CD4-positive, alpha-beta T cell treated with Interleukin-15 for 4 hours (primary cell): ENCODE measurements at regions not wholly inside any gene's neighbourhood (a gene's known extent, or its start where the extent isn't known, plus 50 kb on each side); places are given as distances from the start of the nearest gene placed in this dataset.
"Not testable (repeated sequence)": the region's sequence is repeated elsewhere in the genome, so short reads cannot be mapped to it uniquely, and the experiment has no call there.

Experiments used
- DNase-seq: peaks from one replicate; pipeline ENCODE4 v3.0.0-alpha.2; 2020; ENCODE audit warnings: low spot score

DNA sequence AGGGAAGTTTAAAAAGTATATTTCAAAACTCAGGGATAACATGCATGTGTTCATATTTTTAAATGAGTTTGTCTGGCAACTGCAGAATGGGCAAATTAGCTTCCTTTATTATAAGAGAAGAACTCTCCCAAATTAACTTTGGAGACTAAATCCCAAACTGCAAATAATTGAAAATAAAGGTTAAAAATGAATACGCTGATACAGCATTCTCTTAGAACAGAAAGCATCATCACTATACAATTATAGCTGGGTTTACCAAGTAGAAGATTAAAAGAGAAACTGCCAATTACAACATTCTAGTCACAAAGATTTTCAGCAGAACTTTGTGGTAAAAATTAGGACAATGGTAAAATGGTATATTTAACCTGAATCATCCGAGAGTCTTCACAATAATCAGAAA, 73.3 kb downstream of the OLFM4 start:
- DNase-seq, result no peak

DNA sequence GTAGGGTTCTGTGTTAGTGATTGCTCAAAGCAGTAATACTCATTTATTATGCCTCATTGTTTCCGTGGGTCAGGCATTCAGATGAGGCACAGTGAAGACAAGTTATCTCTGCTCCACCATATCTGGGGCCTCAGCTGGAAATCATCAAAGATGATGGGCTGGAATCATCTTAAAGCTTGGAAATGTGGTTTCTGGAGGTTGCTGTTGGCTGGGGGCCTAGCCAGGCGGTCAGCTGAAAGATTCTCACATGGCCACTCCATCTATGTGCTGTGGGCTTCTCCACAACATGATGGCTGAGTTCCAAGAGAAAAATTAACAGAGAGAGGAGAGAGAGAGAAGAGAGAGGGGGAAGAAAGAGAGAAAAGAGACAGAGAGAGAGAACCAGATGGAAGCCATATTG, 75.5 kb downstream of the OLFM4 start:
- DNase-seq, result no peak

DNA sequence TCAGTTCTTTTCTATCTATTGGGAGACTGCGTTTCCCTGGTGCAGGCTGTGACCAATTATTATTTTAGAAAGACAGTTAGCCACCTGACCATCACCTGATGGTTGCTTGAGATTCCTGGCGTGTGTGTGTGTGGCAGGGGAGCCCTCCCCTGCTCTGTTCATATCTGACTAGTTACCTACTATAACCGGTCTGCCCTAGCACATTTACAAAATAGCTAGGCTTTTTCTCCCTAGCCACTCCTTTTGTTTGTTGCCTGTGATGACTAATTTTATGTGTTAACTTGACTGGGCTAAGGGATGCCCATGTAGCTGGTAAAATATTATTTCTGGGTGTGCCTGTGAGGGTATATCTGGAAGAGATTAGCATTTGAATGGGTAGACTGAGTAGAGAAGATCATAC, 76.9 kb downstream of the OLFM4 start:
- no peak for DNase-seq

DNA sequence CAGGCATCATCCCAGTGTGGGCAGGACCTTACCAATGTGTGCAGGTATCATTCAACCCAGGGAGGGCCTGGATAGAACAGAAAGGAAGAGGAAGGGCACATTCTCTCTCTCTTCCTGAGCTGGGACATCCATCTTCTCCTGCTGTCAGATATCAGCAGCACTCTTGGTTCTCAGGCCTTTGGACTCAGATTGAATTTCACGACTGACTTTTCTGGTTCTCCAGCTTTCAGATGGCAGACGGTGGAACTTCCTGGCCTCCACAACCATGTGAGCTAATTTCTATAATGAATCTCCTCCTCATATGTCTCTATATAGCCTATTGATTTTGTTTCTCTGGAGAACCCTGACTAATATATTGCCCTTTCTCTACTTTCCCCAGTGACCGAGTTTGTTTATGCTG, 77.3 kb downstream of the OLFM4 start:
- no peak for DNase-seq

DNA sequence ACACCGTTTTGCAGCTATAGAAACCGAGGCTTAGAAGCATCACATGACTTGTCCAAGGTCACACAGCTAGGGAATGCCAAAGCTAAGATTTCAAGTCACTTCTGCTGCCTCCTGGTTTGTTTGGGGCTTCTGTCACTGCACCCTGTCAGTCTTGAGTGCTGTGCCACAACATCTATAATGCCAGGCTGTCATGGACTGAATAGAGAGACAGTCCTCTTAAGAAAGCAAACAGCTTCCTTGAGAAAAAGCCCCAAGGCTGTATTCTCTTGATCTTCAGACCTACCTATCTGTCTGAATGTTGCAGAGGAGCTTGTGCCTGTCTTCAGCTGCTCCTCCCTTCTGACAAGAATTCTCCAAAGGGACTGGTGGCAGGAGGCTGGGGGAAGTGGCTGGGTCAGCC, 81.6 kb downstream of the OLFM4 start:
- no peak for DNase-seq

DNA sequence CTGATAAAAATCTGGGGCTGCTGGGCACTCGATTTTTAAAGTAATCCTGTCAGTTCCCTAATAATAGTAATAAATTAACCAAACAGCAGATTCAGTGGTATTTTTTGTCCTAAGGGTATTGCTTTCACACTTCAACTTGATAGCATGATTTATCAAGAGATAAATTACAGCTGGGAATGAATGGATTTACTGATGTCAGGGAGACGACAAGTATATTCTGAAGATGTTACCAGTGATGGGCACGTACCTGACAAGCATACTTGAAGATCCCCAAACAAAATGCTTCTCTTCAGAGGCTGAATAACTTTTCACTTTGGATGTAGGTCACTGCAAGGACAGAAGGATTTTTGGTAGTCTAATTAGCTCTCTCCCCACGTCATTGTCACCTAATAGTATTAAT, 82.0 kb downstream of the OLFM4 start:
- no peak for DNase-seq

DNA sequence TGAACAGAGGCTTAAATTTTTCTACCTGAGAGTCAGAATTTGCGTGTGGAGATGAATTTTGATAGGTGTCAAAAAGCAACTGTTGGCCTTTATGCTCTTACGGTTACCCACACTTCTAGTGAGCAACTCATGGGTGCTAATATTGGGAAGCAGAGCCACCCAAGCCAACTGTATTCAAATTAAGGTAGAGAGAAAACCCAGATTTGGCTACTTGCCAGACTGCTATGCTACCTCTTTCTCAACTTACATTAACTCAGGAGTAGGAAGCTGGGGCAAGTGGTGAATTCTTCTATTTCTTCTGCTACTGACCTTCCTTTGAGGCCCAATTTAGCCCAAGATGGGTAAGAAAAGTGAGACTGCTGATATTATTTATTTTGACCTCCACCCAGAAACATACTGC, 83.9 kb downstream of the OLFM4 start:
- DNase-seq, result no peak

DNA sequence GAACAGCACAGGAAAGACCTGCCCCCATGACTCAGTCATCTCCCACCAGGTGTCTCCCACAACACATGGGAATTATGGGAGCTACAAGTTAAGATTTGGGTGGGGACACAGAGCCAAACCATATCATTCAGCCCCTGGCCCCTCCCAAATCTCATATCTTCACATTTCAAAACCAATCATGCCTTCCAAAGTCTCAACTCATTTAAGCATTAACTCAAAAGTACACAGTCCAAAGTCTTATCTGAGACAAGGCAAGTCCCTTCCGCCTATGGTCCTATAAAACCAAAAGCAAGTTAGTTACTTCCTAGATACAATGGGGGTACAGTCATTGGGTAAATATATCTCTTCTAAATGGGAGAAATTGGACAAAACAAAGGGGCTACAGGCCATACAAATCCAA, 88.4 kb downstream of the OLFM4 start:
- not testable (repeated sequence) for DNase-seq

DNA sequence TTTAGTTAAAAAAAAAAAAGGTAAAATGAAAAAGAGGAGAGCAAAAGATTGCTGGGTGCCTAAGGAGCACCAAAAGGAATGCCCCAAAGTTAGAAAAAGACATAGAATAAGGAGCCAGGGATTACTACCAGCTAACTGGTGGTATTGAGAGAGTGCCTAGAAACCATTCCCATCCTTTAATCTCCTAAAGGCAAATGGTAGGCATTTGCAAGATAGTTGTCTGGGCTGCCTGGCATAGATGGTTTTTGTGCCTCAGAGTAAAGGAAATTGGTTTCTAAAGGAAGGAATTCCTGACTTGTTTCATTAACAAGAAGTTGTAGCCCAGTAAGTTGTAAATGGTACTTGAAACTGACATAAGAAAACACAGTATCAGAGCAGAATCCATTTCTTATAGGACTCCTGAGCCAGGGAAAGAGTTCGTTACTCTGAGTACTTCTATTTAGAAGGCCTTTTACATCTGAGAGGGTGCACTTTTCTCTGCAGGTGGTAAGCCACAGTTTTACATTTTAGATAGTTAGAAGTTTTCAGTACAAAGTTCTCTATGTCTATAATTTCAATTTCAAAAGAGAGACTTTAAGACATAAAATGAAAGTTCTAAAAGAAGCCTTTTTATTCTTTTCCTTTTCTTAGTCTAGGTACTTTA, 92.6 kb downstream of the OLFM4 start:
- DNase-seq, result no peak

DNA sequence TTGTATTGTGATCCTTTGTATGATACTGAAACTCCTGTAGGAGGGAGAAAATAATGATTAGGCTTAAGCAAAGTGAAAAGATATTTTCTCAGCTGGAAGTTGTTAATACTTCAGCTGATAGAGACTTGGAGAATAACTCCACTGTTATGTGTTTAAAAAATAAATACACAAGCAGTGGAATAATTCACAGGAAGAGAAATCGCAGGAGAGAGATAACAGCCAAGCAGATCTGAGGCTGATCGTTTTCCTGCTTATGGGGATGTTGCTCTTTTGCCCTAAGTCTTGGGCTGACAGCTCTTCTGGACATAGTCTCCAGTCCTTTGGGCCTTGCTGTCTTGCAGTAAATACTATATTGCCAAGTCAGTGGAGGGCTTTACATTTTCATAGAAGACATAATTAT, 93.3 kb downstream of the OLFM4 start:
- no peak for DNase-seq

DNA sequence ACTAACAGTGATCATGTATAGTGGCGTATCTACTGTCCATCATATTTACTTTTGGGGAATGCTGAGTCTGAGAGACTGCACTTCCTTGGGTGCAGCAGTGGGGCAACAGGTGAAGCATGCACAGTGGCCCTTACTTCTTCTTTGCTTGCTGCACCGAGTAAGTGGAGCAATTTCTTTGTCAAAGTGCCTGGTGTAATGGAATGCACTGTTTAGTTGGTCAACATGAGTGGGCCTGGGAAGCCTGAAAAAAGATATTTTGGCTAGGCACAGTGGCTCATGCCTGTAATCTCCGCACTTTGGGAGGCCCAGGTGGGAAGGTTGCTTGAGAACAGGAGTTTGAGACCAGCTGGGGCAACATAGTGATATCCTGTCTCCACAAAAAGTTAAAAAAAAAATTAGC, 94.9 kb downstream of the OLFM4 start:
- no peak for DNase-seq

DNA sequence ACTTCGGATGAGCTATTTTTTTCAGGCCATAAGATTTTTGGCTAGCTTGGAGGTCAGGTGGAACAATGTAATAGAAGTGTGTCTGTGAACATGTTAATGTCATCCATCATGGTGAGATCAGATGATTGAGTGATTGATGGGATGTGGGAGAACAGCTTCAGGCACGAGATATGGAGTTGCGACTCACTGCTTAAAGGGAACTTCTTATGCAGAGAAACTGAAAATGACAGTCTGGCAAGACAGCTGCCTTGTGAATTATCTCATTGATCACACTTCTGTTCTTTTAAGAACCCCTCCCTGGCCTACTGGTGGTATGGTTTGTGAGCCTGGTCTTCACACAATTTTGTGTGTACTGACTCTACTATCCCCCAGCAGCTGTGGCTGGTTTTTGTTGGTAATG, 96.0 kb downstream of the OLFM4 start:
- no peak for DNase-seq

DNA sequence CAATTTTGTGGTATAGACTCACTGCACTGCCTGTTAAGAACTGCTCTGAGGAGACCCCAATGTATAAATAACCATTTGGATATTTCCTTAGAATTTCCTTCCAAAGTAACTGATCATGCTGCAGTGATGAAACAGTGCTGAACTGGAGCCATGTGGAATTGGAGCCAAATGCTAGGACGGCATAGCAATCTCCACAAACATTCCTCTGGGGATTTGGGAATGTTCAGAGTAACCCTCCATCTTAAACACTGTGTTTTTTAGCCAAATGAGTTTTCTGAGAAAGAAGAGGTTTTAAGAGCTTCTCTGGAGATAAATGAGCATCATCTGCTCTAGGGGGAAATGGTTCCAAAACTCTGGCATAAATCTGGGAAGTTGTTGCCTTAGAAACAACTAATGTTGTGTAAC, 98.2 kb downstream of the OLFM4 start:
- no peak for DNase-seq

DNA sequence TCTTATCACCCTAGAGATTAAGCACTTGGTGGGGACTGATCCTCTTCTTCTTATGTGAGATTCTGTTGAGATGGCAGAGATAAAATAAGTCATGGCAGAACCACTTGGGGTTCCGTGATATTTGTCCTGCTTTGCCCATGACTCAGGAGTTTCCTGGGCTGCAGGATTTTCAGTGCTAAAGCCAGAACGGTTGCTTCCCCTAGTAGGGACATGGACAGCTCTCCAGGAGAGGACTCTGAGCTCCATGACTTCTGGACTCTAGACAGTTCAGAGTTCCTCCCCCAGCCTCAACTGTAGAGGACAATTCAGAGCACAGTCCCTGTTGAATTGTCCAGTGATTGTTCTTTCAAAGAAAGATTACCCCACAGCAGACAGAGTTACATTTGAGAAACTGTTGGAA, 98.8 kb downstream of the OLFM4 start:
- no peak for DNase-seq

DNA sequence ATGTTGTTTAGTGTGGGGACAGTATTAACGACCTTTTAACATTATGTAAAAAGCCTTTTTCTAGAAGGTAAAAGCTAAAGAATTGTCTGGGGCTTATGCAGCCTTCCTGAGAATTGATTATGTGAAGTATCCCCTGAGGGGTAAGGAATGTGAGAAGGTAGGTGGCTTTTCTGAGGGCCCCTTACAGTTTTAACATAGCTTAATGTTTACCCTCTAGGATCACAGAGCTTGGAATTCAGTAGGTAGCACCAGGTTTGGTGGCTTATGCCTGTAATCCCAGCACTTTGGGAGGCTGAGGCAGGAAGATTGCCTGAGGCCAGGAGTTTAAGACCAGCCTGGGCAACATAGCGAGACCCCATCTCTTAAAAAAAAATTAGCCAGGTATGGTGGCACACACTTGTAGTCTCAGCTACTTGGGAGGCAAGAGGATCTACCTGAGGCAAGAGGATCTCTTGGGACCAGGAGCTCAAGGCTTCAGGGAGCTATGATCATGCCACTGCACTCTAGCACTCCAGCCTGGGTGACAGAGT, 101.3 kb downstream of the OLFM4 start:
- no peak for DNase-seq

DNA sequence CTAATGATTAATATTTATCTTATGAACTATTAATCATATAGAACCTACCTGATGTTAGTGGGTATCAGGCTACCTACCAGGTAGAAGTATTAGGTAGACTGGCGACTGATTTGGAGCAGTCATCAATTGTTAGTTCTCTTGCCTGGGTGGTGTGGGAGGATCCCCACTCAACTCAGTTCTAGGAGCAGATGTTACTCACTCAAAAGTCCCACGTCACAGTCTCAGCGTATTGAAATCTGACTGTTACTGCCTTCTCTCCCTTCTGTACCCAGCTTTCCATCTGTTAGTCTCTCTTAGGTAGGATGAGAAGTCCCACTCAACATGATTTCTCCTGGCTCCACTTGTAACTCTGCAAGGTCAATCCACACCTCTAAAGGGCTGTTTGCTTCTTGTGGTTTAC, 102.7 kb downstream of the OLFM4 start:
- no peak for DNase-seq

DNA sequence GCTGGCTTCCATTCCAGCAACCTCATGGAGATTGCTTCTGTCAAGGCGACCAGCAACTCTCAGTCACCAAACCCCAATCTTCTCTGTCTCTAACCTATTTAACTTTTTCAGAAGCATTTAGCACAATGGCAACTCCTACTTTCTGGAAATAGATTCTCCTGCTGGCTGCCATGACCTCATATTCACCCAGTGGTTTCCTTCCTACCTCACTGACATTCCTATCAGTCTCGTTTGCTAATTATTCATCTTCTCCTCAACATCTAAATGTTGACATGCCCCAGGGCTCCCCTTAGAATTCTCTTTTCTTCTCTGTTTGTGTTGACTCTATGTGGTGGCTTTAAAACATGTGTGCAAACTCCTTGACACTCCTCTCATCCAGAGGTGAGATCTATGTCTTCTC, 106.7 kb downstream of the OLFM4 start:
- no peak for DNase-seq

DNA sequence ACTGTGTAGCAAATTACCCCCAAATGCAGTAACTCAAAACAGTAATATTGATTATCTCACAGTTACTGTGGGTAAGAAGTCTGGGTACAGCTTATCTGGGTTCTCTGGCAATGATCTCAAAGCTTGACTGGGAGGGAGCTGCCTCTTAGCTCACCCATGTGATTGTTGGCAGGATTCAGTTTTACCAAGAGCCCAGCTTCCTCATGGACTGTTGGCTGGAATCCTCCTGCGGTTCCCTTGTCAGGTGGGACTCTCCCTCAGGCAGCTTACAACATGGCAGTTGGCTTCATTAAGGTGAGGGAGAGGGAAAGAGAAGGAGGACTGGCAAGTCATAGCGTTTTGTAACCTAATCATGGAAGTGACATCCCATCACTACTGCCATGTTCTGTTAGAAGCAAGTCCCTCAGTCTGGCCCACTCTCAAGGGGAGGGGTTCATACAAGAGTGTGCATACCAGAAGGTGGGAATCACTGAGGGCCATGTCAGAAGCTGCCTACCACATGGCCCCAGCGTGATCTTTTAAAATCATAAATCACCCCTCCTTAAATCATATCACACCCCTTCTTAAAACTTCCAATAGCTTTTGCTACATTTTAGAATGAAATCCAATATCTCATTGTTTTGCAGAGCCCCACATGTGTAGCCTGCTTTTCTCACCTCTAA, 108.1 kb downstream of the OLFM4 start:
- no peak for DNase-seq

DNA sequence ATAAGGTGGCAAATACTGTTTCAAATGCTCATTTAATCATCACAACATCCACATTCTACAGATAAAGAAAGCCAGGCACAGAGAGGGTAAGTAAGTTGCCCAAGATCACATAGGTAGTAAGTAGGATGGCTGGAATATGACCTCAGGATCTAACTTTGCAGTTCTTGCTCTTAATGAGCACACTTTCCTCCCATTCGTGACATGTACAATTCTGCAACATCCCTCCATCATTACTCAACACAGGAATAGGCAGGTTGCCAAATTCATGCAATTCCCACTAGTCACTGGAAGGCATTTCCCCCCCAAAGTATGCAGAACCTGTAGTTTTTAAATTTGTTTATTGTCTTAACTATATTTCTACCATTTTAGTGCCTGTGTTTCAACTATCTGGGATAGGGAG, 109.2 kb downstream of the OLFM4 start:
- DNase-seq, result no peak

DNA sequence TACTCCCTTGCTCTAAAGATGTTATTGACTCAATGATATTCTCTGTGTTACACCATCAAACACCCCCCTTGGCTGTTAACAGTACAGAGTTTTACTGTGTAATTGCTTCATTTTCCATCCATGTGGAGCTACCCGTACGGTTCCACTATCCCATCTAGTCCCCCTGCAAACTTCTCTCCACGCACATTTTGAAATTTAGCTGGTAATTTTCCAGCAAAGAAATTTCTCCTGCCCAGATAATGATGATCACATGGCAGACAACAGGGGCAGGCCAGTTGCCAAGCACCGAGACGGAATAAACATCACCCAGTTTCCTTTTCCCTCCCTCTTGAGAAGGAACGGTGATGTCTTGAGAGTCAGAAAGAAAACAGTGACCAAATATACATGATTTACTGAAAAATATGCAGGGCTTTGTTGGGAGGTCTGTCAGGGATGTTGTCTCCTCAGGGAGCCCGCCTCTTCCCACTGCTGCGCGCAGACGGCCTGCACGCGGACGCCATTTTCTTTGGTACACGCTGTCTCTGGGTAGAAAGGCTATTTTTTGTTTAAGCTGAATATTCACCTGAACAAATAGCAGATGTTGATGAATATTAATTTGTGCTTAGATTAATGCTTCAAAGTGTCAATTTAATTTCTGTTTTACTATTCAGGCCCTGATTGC, 109.9 kb downstream of the OLFM4 start:
- no peak for DNase-seq

DNA sequence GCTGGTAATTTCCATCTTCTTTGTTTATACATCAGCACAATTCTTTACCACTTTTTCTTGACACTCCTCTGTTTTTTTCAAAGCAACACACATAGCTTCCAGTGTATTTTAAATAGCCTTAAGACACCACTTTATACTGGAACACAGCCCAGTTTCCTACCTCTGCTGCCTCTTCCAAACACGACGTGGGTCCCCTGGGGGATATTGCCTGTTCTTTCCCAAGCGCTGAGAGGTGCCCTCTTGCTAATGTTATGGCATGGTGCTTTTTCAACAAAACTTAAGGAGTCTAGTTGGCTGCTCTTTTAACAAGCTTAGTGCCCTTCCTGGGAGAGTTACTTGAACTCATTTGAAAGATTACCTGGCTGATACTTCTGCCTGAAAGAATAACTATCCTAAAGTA, 112.7 kb downstream of the OLFM4 start:
- no peak for DNase-seq

DNA sequence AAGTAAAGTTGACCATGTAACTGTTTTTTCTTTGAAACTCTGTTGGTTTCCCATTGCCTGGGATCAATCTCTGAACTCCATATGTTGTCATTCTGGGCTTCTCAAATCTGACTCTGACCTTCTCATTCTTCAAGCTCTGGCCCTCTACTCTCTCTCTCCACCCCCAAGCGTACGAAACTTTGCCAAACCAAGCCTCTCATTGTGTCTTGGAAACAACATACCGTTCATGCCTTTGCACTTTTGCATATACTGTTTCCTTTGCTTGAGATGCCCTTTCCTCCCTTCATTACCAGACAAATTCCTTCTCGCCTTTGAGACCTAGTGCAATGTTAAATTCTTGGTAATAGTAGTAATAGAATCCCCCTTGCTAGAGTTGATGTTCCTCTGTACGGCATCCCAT, 113.7 kb downstream of the OLFM4 start:
- no peak for DNase-seq

DNA sequence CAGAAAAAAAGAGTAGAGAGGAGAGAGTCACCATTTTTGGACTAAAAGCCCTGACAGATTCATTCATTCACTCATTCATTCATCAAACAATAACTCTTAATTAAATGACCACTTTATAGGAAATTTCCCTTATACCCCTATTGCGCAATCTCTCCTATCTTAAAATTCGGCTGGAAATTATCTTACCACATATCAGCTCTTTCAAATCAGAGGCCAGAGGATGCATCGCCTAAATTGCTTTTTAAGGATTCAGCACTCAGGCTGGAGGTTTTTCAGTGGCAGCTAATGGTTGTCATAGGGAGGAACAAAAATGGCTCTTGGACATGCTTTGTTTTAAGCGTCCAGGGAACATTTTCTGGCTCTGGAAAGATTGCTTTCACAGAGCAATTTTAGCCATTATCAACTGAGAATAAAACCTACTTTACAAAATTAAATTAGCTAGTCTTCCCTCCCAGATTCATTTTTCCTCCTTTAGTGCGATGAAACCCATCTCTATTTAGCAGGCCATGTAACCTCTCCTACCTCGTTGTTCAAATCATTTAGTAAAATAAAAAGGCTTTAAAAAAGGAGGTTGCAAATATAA, 115.2 kb downstream of the OLFM4 start:
- DNase-seq, result no peak
